Esophagus muscularis mucosa (tissue), 4 donors: ENCODE measurements at regions not wholly inside any gene's neighbourhood (a gene's known extent, or its start where the extent isn't known, plus 50 kb on each side); places are given as distances from the start of the nearest gene placed in this dataset.
"Not testable (repeated sequence)": the region's sequence is repeated elsewhere in the genome, so short reads cannot be mapped to it uniquely, and the experiment has no call there.

ENCODE experiments used
- DNase-seq: peaks from one replicate; pipeline ENCODE4 v3.0.0-alpha.2; 2017; ENCODE audit errors: extremely low spot score
- H3K27ac ChIP-seq, 4 donors: fragments of 200-600 bp; sonication (generic); replicated peaks in 1 of 4; 1 replicate in 3 of 4; 2 replicates in 1 of 4; pipeline ENCODE4 v1.5.1; 2016 to 2019; ENCODE audit warnings: mild to moderate bottlenecking in 1 of 4
- H3K27me3 ChIP-seq, 4 donors: fragments of 200-600 bp; sonication (generic); one replicate each; pipeline versions ENCODE4 v1.5.1 to v1.6.0; 2016 to 2019
- H3K36me3 ChIP-seq, 4 donors: fragments of 200-600 bp; sonication (generic); one replicate each; pipeline ENCODE4 v1.5.1; 2016 to 2019
- H3K4me1 ChIP-seq, 4 donors: fragments of 200-600 bp; sonication (generic); one replicate each; pipeline ENCODE4 v1.5.1; 2016 to 2019
- H3K4me3 ChIP-seq, 4 donors: fragments of 200-600 bp; sonication (generic); 1 replicate in 2 of 4; 2 replicates in 2 of 4; pipeline ENCODE4 v1.5.1; 2016 to 2019; ENCODE audit warnings: mild to moderate bottlenecking in 4 of 4, moderate library complexity in 1 of 4
- H3K9me3 ChIP-seq, 4 donors: fragments of 200-600 bp; sonication (generic); 1 replicate in 3 of 4; 2 replicates in 1 of 4; pipeline ENCODE4 v1.5.1; 2016 to 2019
- CTCF ChIP-seq, 3 experiments: fragments of 200-600 bp in 2 of 3; fragments of 450-650 bp in 1 of 3; sonication (generic) in 2 of 3; IDR thresholded peaks; one replicate each; pipeline ENCODE4 v1.5.1; 2017 to 2019; ENCODE audit warnings: antibody characterized with exemption in 3 of 3, mild to moderate bottlenecking in 2 of 3, moderate library complexity in 1 of 3
- EP300 ChIP-seq: sonication (generic); formaldehyde crosslinking; IDR thresholded peaks from one replicate; pipeline ENCODE4 v1.6.1; 2017; ENCODE audit warnings: antibody characterized with exemption
- POLR2A ChIP-seq: fragments of 450-650 bp; IDR thresholded peaks from one replicate; pipeline ENCODE4 v1.6.1; 2017; ENCODE audit warnings: antibody characterized with exemption, moderate library complexity, mild to moderate bottlenecking, low read depth
- POLR2AphosphoS5 ChIP-seq, 2 donors: sonication (generic); formaldehyde crosslinking; IDR thresholded peaks; one replicate each; pipeline ENCODE4 v1.6.1; 2017; ENCODE audit warnings: antibody characterized with exemption in 2 of 2
- WGBS: methylation state at CpG from one replicate; pipeline ENCODE4 v1.1.5; 2018; 5-methylcytosine and 5-hydroxymethylcytosine counted together
- intact Hi-C: fragments of 100-400 bp; cut with DNase I; formaldehyde crosslinking; loops from one replicate; pipeline ENCODE4 v1.15.1; 2023

DNA sequence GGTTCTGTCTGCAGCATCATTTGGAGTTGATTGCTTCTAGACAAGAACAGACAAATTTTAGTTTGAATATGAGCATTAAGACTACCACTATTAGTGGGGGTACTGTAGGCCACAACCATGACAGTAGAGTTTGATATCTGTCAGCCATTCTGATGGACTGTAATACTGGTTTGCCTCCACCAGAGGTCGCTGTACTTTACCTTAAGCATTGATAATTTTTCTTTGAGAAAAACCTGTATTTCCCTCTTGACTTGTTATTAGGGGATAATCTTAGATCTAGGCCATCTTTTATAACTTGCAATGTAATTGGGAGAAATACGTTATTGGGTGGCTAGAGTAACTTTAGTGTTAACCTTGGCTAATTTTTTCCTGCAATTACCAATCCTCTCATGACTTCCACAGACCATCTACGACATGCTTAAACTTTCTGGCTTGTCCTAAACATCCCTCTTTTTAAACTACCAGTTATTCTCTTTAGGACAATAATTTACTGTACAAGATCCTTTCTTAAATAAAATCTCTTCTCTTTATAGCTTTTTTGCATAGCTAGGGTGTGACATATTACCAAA is 562.4 kb downstream of the MAGEB5 start:
- no peaks in the 10 kb centered on the region for H3K27me3 ChIP-seq
- DNase-seq = no peak
- intact Hi-C loops = no loop called here
- TF ChIP-seq EP300 = no peak
- no peak for TF ChIP-seq POLR2AphosphoS5 (IDR thresholded peaks at IDR 0.05)
- TF ChIP-seq POLR2A = no peak
- no peak for TF ChIP-seq CTCF (IDR thresholded peaks at IDR 0.05)
- WGBS = 60% methylated on average over 3 of the region's 3 CpGs
- no peaks in the 10 kb centered on the region for H3K9me3 ChIP-seq
- no peaks in the 10 kb centered on the region for H3K4me1 ChIP-seq
- no peak overlapping the region for H3K4me3 ChIP-seq
- H3K27ac ChIP-seq = no peak overlapping the region
- no peaks in the 10 kb centered on the region for H3K36me3 ChIP-seq

DNA sequence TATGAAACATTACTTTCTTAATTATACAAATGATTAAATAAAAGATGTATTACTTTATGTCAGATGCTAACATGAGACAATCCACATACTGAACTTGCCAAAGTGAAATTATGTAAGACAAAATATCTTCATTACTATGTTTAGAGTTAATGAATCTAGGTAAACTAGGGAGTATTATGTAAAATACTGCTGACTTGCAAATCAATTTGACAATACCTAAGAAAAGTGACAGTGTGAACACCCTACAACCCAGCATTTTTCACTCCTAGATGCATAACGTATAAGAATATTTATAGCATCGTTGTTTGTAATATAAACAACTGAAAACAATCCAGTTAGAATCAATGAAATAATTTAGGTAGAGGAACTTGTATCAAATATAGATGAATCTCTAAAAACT is 546.3 kb downstream of the MAGEB5 start:
- intact Hi-C loops = no loop called here
- Histone ChIP-seq H3K9me3 (no peaks in the 10 kb centered on the region), H3K27ac (no peak overlapping the region), H3K27me3 (no peaks in the 10 kb centered on the region), H3K4me1 (no peaks in the 10 kb centered on the region), H3K36me3 (no peaks in the 10 kb centered on the region), H3K4me3 (no peak overlapping the region)
- WGBS = 77% methylated on average over 2 of the region's 2 CpGs
- TF ChIP-seq POLR2A (no peak), CTCF (IDR thresholded peaks at IDR 0.05) (no peak), EP300 (no peak), POLR2AphosphoS5 (IDR thresholded peaks at IDR 0.05) (no peak)
- no peak for DNase-seq

DNA sequence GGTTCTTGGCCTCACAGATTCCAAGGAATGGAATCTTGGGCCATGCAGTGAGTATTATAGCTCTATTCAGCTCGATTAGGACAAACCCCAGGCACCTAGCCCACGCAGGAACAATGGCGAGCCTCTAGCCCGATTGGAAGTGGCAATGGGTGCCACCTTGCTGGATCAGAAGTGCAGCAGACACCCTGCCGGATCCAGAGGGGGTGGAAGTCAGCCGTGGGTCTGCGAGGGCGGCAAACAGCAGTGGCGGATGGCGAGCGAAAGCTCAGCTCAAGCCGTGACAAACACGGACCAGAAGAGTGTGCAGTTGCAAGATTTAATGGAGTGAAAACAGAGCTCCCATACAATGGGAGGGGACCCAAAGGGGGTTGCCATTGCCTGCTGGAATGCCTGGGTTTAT is 539.8 kb downstream of the MAGEB5 start:
- intact Hi-C loops, DNase-seq, H3K36me3 ChIP-seq, H3K4me1 ChIP-seq, H3K9me3 ChIP-seq, H3K4me3 ChIP-seq, H3K27me3 ChIP-seq, H3K27ac ChIP-seq: not testable (repeated sequence)
- WGBS = 82% methylated on average over 13 of the region's 13 CpGs

DNA sequence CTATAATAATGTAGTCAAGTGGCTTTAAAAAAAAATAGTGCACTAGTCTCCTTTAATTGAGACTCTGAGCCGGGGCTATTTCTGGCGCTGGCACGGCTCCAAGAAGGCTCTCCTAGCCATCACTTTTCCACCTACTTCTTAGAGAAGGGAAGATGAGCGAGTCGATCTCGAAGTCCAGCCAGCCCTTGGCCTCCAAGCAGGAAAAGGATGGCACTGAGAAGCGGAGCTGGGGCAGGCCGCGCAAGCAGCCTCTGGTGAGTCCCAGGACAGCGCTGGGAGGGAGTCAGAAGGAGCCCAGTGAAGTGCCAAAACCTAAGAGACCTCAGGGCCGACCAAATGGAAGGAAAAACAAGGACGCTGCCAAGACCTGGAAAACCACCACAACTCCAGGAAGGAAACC is 531.9 kb downstream of the MAGEB5 start:
- H3K4me1 ChIP-seq = no peaks in the 10 kb centered on the region
- intact Hi-C loops = no loop called here
- H3K27me3 ChIP-seq = no peaks in the 10 kb centered on the region
- H3K4me3 ChIP-seq = no peak overlapping the region
- no peak for DNase-seq
- TF ChIP-seq CTCF (IDR thresholded peaks at IDR 0.05) = no peak
- no peak for TF ChIP-seq EP300
- TF ChIP-seq POLR2A = no peak
- TF ChIP-seq POLR2AphosphoS5 (IDR thresholded peaks at IDR 0.05) = no peak
- 77% methylated on average over 12 of the region's 12 CpGs for WGBS
- H3K9me3 ChIP-seq = no peaks in the 10 kb centered on the region
- H3K36me3 ChIP-seq = no peaks in the 10 kb centered on the region
- no peak overlapping the region for H3K27ac ChIP-seq

- no peak for DNase-seq
- Histone ChIP-seq H3K36me3 (no peaks in the 10 kb centered on the region), H3K27ac (no peak overlapping the region), H3K27me3 (no peaks in the 10 kb centered on the region), H3K4me3 (no peak overlapping the region), H3K9me3 (no peaks in the 10 kb centered on the region), H3K4me1 (no peaks in the 10 kb centered on the region)
- TF ChIP-seq CTCF (IDR thresholded peaks at IDR 0.05) = no peak
- TF ChIP-seq EP300 = no peak
- TF ChIP-seq POLR2A = no peak
- no peak for TF ChIP-seq POLR2AphosphoS5 (IDR thresholded peaks at IDR 0.05)
- WGBS = 74% methylated on average over 6 of the region's 9 CpGs
- intact Hi-C loops = no loop called here
Measured at GRCh38 chrX:26722666-26723428, 506.9 kb downstream of the MAGEB5 start.
